ENCODE measurements at regions not wholly inside any gene's neighbourhood (a gene's known extent, or its start where the extent isn't known, plus 50 kb on each side); places are given as distances from the start of the nearest gene placed in this dataset.

DNA sequence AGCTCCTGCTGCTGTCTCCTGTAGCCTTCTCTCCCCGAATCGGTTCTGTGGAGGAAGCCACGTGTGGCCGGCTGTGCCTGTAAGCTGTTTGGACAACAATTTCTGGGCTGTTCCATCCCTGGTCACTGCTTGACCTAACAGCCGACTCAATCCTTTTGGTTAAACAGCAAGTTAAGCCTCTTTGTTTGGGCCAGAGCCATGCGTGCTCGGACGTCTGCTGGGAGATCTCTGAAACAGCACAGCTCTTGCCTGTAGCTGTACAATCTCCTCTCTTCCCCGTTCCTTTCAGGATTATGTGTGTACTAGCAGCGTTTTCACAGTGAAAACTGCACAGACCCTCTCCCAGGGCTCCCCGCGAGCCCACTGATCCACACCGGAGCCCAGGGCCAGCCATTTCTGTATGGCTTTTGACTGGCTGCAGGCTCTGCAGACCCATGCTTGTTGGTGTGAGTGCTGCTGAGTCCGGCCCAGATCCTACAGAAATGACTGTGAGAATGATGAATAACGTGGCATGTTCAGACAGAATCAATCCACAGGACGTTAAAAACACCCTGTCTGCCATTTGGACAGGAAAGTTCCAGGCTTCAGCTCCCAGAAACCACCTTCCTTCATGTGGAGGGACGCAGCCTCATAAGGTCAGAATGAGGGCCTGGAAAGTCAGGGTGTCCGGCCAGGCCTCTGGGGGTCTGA lies 428.6 kb upstream of the ADARB2 start:
- TF ChIP-seq POLR2AphosphoS5 (IDR thresholded peaks at IDR 0.05): no peak
- TF ChIP-seq, protein P1, sequence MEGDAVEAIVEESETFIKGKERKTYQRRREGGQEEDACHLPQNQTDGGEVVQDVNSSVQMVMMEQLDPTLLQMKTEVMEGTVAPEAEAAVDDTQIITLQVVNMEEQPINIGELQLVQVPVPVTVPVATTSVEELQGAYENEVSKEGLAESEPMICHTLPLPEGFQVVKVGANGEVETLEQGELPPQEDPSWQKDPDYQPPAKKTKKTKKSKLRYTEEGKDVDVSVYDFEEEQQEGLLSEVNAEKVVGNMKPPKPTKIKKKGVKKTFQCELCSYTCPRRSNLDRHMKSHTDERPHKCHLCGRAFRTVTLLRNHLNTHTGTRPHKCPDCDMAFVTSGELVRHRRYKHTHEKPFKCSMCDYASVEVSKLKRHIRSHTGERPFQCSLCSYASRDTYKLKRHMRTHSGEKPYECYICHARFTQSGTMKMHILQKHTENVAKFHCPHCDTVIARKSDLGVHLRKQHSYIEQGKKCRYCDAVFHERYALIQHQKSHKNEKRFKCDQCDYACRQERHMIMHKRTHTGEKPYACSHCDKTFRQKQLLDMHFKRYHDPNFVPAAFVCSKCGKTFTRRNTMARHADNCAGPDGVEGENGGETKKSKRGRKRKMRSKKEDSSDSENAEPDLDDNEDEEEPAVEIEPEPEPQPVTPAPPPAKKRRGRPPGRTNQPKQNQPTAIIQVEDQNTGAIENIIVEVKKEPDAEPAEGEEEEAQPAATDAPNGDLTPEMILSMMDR (IDR thresholded peaks at IDR 0.05): no peak
